Prostate gland (tissue), 2 donors: ENCODE measurements at regions not wholly inside any gene's neighbourhood (a gene's known extent, or its start where the extent isn't known, plus 50 kb on each side); places are given as distances from the start of the nearest gene placed in this dataset.
"Not testable (repeated sequence)": the region's sequence is repeated elsewhere in the genome, so short reads cannot be mapped to it uniquely, and the experiment has no call there.

Experiments
- CTCF ChIP-seq, 4 experiments: fragments of 200-600 bp in 2 of 4; fragments of 450-650 bp in 2 of 4; sonication (generic) in 2 of 4; IDR thresholded peaks; 1 replicate in 3 of 4; 2 replicates in 1 of 4; pipeline ENCODE4 v1.5.1; 2016 to 2019; ENCODE audit warnings: antibody characterized with exemption in 4 of 4, mild to moderate bottlenecking in 2 of 4, moderate library complexity in 2 of 4
- POLR2A ChIP-seq: fragments of 450-650 bp; IDR thresholded peaks from one replicate; pipeline ENCODE4 v1.6.1; 2016; ENCODE audit warnings: antibody characterized with exemption, mild to moderate bottlenecking

GRCh38 chrX:26755760-26756159, 539.8 kb downstream of the MAGEB5 start:
- not testable (repeated sequence) for TF ChIP-seq CTCF (IDR thresholded peaks at IDR 0.05); POLR2A
